ENCODE measurements at regions not wholly inside any gene's neighbourhood (a gene's known extent, or its start where the extent isn't known, plus 50 kb on each side); places are given as distances from the start of the nearest gene placed in this dataset.

GRCh38 chr2:183798535-183798934, 674.3 kb downstream of the NUP35 start:
- Histone ChIP-seq H3K36me3 (ENCODE audit: control insufficient read depth in 2 of 2, extremely low read depth in 1 of 2, insufficient read depth in 2 of 2, low read length in 2 of 2) (no peaks in the 10 kb centered on the region), H2AFZ (ENCODE audit: control insufficient read depth, low read length) (no peak overlapping the region), H3K79me2 (ENCODE audit: control insufficient read depth, insufficient read depth, low read length) (no peaks in the 10 kb centered on the region), H4K20me1 (ENCODE audit: control insufficient read depth, extremely low read depth, insufficient read depth, low read length) (no peaks in the 10 kb centered on the region), H3K9ac (ENCODE audit: control insufficient read depth, extremely low read depth, insufficient read depth, low read length) (no peak overlapping the region), H3K27me3 (ENCODE audit: control insufficient read depth, extremely low read depth, insufficient read depth, low read length) (no peaks in the 10 kb centered on the region), H3K9me3 (ENCODE audit: control insufficient read depth, low read depth, low read length) (no peaks in the 10 kb centered on the region), H3K4me1 (ENCODE audit: control insufficient read depth, extremely low read depth, insufficient read depth, low read length) (no peaks in the 10 kb centered on the region), H3K4me3 (ENCODE audit: control insufficient read depth in 2 of 3, extremely low read depth in 1 of 3, insufficient read depth in 2 of 3, low read depth in 1 of 3, low read length in 3 of 3) (no peak overlapping the region), H3K27ac (ENCODE audit: control insufficient read depth, insufficient read depth, low read length) (no peak overlapping the region), H3K4me2 (ENCODE audit: control insufficient read depth, extremely low read depth, insufficient read depth, low read depth, low read length) (no peak overlapping the region), H3K9me1 (ENCODE audit: control insufficient read depth, extremely low read depth, insufficient read depth, low read length) (no peaks in the 10 kb centered on the region)
- dilution Hi-C loops (cut with MboI; ENCODE audit: extremely low pct_ligation_motif_present, low sequenced_read_pairs), result no loop called here
- FAIRE-seq (no peak), DNase-seq (ENCODE audit: low read depth, low spot score) (no peak)
- TF ChIP-seq EZH2 (IDR thresholded peaks at IDR 0.05; ENCODE audit: low read length), result no peak
- no peak for TF ChIP-seq CTCF (optimal IDR thresholded peaks at IDR 0.05 in 1 of 3, IDR thresholded peaks at IDR 0.05 in 1 of 3, conservative IDR thresholded peaks at IDR 0.05 in 1 of 3; ENCODE audit: extremely low read depth in 1 of 3, insufficient read depth in 2 of 3, low read length in 3 of 3)

- H3K4me2 ChIP-seq (ENCODE audit: control insufficient read depth, extremely low read depth, insufficient read depth, low read depth, low read length), result no peak overlapping the region
- H3K36me3 ChIP-seq (ENCODE audit: control insufficient read depth in 2 of 2, extremely low read depth in 1 of 2, insufficient read depth in 2 of 2, low read length in 2 of 2), result no peaks in the 10 kb centered on the region
- no peaks in the 10 kb centered on the region for H3K79me2 ChIP-seq (ENCODE audit: control insufficient read depth, insufficient read depth, low read length)
- no peaks in the 10 kb centered on the region for H3K9me1 ChIP-seq (ENCODE audit: control insufficient read depth, extremely low read depth, insufficient read depth, low read length)
- TF ChIP-seq EZH2 (IDR thresholded peaks at IDR 0.05; ENCODE audit: low read length) (no peak), CTCF (optimal IDR thresholded peaks at IDR 0.05 in 1 of 3, IDR thresholded peaks at IDR 0.05 in 1 of 3, conservative IDR thresholded peaks at IDR 0.05 in 1 of 3; ENCODE audit: extremely low read depth in 1 of 3, insufficient read depth in 2 of 3, low read length in 3 of 3) (no peak)
- FAIRE-seq (no peak), DNase-seq (ENCODE audit: low read depth, low spot score) (no peak)
- H3K9me3 ChIP-seq (ENCODE audit: control insufficient read depth, low read depth, low read length), result no peaks in the 10 kb centered on the region
- H3K27me3 ChIP-seq (ENCODE audit: control insufficient read depth, extremely low read depth, insufficient read depth, low read length), result no peaks in the 10 kb centered on the region
- no peak overlapping the region for H3K27ac ChIP-seq (ENCODE audit: control insufficient read depth, insufficient read depth, low read length)
- no peaks in the 10 kb centered on the region for H4K20me1 ChIP-seq (ENCODE audit: control insufficient read depth, extremely low read depth, insufficient read depth, low read length)
- no peak overlapping the region for H2AFZ ChIP-seq (ENCODE audit: control insufficient read depth, low read length)
- H3K4me1 ChIP-seq (ENCODE audit: control insufficient read depth, extremely low read depth, insufficient read depth, low read length), result no peaks in the 10 kb centered on the region
- dilution Hi-C loops (cut with MboI; ENCODE audit: extremely low pct_ligation_motif_present, low sequenced_read_pairs), result no loop called here
- no peak overlapping the region for H3K9ac ChIP-seq (ENCODE audit: control insufficient read depth, extremely low read depth, insufficient read depth, low read length)
- no peak overlapping the region for H3K4me3 ChIP-seq (ENCODE audit: control insufficient read depth in 2 of 3, extremely low read depth in 1 of 3, insufficient read depth in 2 of 3, low read depth in 1 of 3, low read length in 3 of 3)
Observed at GRCh38 chr2:183799761-183800160, 675.5 kb downstream of the NUP35 start.

All from keratinocyte (primary cell).